Stimulated activated CD4-positive, alpha-beta T cell treated with anti-CD3 and anti-CD28 coated beads, Interleukin-4, amount 100 ng/mL, for 24 hours (primary cell): ENCODE measurements at regions not wholly inside any gene's neighbourhood (a gene's known extent, or its start where the extent isn't known, plus 50 kb on each side); places are given as distances from the start of the nearest gene placed in this dataset.

Experiments
- DNase-seq: peaks from one replicate; pipeline ENCODE4 v3.0.0-alpha.2; 2020

DNA sequence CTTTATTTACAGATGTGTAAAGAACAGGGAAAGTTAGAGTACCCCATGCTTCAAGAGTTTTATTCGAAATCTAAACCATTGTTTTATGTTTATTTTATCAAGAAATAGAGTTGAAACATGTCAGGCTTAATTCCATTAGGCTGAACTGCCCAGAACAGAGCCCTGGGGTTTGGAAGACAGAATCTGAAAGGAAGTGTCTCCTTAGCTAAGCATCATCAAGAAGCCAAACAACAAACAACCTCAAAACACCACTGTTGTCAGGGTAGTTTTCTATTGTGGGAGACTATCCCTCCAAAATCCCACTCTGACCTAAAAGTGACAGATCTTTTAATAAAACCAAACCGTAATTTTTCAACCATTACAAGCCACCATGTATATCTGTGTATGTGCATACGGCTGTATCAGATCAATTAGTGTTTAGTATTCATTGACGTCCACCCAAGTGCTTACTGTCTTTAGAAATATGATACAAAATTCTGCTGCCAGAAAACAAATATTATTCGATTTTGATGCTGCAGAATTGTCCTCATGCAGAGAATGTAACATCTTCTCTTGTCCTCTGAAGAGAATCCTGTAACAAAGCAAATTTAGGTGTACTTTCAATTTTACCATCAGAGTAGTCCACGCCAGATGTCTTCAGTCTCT lies 271.9 kb upstream of the TMEM161B start:
- DNase-seq = no peak

DNA sequence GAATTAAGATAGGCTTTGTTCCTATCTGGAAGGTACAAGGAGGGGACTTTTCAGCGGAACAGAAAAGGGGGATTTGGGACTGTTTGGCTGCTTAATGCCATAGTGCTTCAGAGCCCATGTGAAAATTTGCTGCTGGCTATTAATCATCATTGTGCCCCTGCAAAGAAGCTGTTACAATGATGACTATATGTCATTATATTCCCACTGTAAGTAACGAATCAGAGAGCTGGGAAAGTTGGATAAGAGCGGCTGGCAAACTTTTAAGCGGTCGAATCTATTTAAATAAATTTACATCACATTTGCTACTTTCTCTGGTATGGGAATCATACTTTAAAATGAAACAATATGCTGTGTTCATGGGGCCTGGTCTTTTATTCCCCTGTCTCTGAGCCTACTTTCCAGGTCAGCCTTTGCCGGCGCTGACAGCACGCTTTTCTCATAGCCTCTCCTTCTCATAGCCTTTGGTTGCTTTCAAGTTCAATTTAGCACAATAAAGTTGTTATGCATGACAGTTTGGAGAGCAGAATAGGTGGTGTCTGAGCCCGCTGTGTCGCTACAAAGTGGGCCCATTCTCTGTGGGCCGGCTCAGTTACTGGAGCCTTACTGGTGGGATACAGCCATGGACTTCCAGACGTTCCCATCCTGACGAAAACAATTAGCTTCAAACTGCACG lies 271.2 kb upstream of the TMEM161B start:
- no peak for DNase-seq

- DNase-seq = no peak
These were observed 270.4 kb upstream of the TMEM161B start for GRCh38 chr5:88539026-88539425.

DNA sequence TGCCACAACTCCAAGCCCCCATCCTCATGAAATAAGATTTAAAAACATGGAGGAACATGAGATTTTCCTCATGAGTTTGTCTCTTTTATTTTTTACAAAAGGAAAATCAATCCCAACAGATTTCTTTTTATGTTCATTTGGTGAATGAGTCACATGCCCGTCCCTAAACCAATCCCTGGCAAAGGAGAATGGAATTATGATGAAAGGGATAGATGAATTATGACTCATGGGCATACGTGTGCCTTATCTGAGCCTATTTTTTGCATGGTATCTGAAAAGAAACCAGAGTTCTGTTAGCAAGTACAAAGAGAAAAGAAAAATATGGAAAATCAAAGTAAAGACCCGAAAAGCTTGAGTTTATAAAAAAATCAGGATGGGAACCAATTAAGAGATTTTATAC lies 267.5 kb upstream of the TMEM161B start:
- no peak for DNase-seq

GRCh38 chr5:88524941-88525340 lies 256.3 kb upstream of the TMEM161B start:
- no peak for DNase-seq

- no peak for DNase-seq
These were observed 250.4 kb upstream of the TMEM161B start for GRCh38 chr5:88519066-88519465.

DNA sequence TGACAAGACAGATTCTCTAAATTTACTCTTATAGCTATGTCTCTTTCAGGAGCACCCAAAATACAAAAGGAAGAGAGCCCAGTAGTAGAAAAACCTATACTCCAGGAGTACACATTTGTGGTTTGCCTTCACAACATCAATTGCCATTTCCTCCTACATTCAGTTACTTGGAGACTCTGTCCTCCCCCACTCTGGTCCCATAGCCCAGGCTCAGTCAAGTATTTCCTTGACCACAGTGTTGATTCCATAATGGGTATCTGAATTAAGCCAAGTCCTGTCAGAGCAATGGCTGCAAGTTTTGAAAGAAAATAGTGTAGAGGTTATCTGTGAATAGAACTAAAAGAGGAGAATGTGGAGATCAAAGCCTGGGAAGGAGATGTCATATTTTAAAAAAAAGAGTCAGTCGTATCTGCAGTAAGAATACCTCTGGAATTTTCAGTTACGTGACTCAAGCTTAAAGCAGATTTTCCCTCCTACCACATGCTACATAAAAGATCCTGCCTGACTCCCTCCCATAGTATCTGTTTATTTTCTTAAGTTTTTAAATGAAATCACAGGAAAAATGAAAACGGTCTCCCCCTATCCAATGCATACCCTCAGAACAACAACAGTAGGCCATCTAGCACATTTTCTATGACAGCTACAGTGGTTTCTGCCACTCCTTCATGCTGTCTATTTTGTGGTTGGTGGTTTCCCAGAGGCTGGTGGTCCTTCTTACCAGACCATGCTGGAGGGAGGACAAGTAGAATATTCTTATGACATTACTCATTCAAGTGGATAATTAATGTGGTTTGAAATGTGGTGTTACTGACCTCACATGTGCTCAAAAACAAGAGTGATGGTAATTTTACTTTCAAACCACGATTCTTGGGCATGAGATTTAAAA lies 249.7 kb upstream of the TMEM161B start:
- DNase-seq = no peak

- DNase-seq = no peak
These were observed 247.5 kb upstream of the TMEM161B start for GRCh38 chr5:88515881-88516819.

GRCh38 chr5:88515068-88515467 lies 246.4 kb upstream of the TMEM161B start:
- DNase-seq = no peak

DNA sequence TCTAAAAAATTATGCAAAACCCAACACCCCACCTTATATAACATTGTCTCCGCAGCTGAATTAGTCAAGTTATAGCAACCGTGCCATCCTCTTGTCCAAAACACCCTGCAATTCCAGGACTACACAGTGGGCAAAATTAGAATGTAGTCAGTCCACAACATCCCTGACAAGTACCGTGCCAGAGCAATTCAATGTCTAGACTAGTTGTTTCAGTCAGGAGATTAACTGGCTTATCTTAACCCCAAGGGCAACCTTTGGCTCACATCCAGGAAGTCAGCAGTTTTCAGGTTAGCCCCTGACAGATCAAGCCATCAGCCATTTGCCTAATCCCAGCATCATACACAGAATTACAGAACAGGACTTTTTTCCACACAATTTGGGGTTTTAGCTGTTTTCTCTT lies 240.8 kb upstream of the TMEM161B start:
- DNase-seq = no peak

- no peak for DNase-seq
These were observed 238.6 kb upstream of the TMEM161B start for GRCh38 chr5:88507261-88507660.

- DNase-seq = no peak
These were observed 234.8 kb upstream of the TMEM161B start for GRCh38 chr5:88503406-88503805.

DNA sequence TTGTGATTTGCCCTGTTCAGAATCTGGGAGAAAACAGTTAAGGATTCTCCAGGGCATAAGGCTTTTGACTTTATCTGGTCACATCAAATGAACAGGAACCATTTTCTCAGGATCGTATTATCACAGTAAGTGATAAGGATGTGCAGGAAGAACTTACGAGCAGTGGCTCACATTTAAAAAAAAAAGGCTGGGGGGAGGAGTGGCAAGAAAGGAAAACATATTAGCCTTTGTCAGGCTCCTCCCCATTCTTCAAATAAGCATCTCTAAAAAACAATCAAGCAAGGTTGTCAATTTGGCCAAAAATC lies 234.3 kb upstream of the TMEM161B start:
- DNase-seq = no peak

- DNase-seq = no peak
These were observed 233.8 kb upstream of the TMEM161B start for GRCh38 chr5:88502179-88503040.

- no peak for DNase-seq
These were observed 227.2 kb upstream of the TMEM161B start for GRCh38 chr5:88495810-88496209.

DNA sequence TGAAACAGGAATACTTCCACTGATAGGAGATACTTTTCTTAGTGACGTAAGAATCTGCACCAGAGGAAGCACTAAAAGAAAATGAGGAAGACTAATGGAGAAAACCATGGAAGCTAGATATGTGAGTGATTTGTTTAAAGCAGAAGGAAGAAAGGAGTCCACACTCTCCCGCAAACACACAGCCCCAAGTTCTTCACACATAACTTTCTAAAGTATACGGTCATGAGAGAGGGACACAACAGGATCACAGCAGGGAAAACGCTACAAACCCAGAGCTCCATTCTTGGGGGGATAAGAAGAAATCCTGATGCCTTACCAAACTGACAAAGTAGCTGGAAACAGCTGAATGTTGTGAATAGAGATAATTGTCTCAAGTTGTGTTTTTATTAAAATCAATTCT lies 222.2 kb upstream of the TMEM161B start:
- no peak for DNase-seq

GRCh38 chr5:88489364-88489763 lies 220.7 kb upstream of the TMEM161B start:
- no peak for DNase-seq

- DNase-seq = no peak
These were observed 219.9 kb upstream of the TMEM161B start for GRCh38 chr5:88488561-88488960.

GRCh38 chr5:88488130-88488529 lies 219.5 kb upstream of the TMEM161B start:
- DNase-seq = no peak

GRCh38 chr5:88487066-88487465 lies 218.4 kb upstream of the TMEM161B start:
- DNase-seq = no peak

- DNase-seq = no peak
These were observed 217.8 kb upstream of the TMEM161B start for GRCh38 chr5:88486431-88486830.

DNA sequence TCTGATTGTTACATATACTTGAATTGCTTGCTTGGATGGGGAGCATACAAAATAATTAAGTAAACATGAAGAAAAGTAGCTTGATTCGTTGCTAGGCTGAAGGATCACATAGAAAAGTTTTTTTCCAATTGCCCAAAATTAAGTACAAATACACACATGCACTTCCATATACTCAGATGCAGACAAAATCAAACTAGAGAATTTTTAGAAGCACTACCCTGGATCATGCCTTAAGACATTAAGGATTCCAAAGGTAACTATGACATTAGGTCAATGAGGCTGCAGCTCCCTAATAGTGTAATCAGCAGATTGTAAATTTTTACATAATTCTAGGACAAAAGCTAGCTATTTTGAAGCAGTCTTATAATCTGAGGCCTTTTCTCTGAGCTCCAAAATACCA lies 216.9 kb upstream of the TMEM161B start:
- no peak for DNase-seq
